Upper lobe of right lung (tissue), 1 donor: ENCODE measurements at regions not wholly inside any gene's neighbourhood (a gene's known extent, or its start where the extent isn't known, plus 50 kb on each side); places are given as distances from the start of the nearest gene placed in this dataset.

Experiments
- ATAC-seq: fragments of 200-7000 bp; cut with Tn5 transposase; one replicate; pipeline ENCODE4 v1.9.1; 2020; ENCODE audit warnings: mild to moderate bottlenecking, moderate library complexity
- DNase-seq: peaks from one replicate; pipeline ENCODE4 v3.0.0-alpha.2; 2020
- H3K27ac ChIP-seq: fragments of 200-600 bp; one replicate; pipeline ENCODE4 v1.8.0; 2022
- H3K27me3 ChIP-seq: fragments of 200-600 bp; one replicate; pipeline ENCODE4 v1.8.0; 2022; ENCODE audit warnings: mild to moderate bottlenecking
- H3K36me3 ChIP-seq: fragments of 200-600 bp; one replicate; pipeline ENCODE4 v1.8.0; 2022
- H3K4me1 ChIP-seq: fragments of 200-600 bp; one replicate; pipeline ENCODE4 v1.8.0; 2022
- H3K4me3 ChIP-seq: fragments of 200-600 bp; one replicate; pipeline ENCODE4 v1.8.0; 2022; ENCODE audit warnings: mild to moderate bottlenecking
- H3K9me3 ChIP-seq: fragments of 200-600 bp; one replicate; pipeline ENCODE4 v1.8.0; 2022
- CTCF ChIP-seq: fragments of 200-600 bp; IDR thresholded peaks from one replicate; pipeline ENCODE4 v1.8.0; 2022; ENCODE audit warnings: antibody characterized with exemption
- intact Hi-C: fragments of 100-400 bp; cut with DNase I; formaldehyde crosslinking; loops from one replicate; pipeline ENCODE4 v1.11.0; 2022
- donor health status: DM: no; HTN: yes; CAD: no; lungs with severe emphysema.

- ATAC-seq, result no peak
Measured at GRCh38 chr1:83016354-83016849, 982.5 kb downstream of the TTLL7 start.

GRCh38 chr1:83015163-83015562 is 983.8 kb downstream of the TTLL7 start:
- no peaks in the 10 kb centered on the region for H3K9me3 ChIP-seq
- no peaks in the 10 kb centered on the region for H3K36me3 ChIP-seq
- no peak overlapping the region for H3K4me3 ChIP-seq
- no peaks in the 10 kb centered on the region for H3K4me1 ChIP-seq
- TF ChIP-seq CTCF, result no peak
- no peak for DNase-seq
- no peaks in the 10 kb centered on the region for H3K27me3 ChIP-seq
- H3K27ac ChIP-seq, result no peak overlapping the region
- ATAC-seq, result no peak
- intact Hi-C loops, result no loop called here

More at GRCh38 chr1:83016354-83016849, 982.5 kb downstream of the TTLL7 start:
- H3K9me3 ChIP-seq, result no peaks in the 10 kb centered on the region
- no peak for DNase-seq
- H3K4me3 ChIP-seq, result no peak overlapping the region
- H3K27ac ChIP-seq, result no peak overlapping the region
- intact Hi-C loops, result no loop called here
- no peaks in the 10 kb centered on the region for H3K36me3 ChIP-seq
- no peak for TF ChIP-seq CTCF
- no peaks in the 10 kb centered on the region for H3K27me3 ChIP-seq
- H3K4me1 ChIP-seq, result no peaks in the 10 kb centered on the region

DNA sequence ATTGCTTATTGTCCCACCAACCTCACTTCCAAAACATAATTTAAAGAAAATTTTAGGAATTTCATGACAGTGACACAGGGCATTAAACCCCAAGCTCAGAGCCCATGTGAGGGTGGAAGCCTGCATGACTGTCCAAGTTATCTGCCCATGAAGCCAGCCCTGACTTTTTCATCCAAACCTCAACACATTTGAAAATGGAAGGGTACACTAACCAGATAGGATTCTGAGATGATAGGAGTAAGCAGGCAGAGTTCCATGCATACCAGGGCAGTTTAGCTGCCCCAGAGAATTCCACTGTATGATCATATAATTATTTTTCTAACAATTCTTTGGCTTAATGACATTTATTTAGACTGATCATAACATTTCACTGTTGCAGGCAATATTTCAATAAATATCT is 986.0 kb downstream of the TTLL7 start:
- Histone ChIP-seq H3K4me1 (no peaks in the 10 kb centered on the region), H3K4me3 (no peak overlapping the region), H3K27ac (no peak overlapping the region), H3K36me3 (no peaks in the 10 kb centered on the region), H3K9me3 (no peaks in the 10 kb centered on the region), H3K27me3 (no peaks in the 10 kb centered on the region)
- ATAC-seq (no peak), DNase-seq (no peak)
- intact Hi-C loops, result no loop called here
- TF ChIP-seq CTCF, result no peak

GRCh38 chr1:83011265-83011664 is 987.7 kb downstream of the TTLL7 start:
- Histone ChIP-seq H3K27me3 (no peaks in the 10 kb centered on the region), H3K27ac (no peak overlapping the region), H3K36me3 (no peaks in the 10 kb centered on the region), H3K9me3 (no peaks in the 10 kb centered on the region), H3K4me1 (no peaks in the 10 kb centered on the region), H3K4me3 (no peak overlapping the region)
- intact Hi-C loops, result no loop called here
- no peak for ATAC-seq
- no peak for DNase-seq
- TF ChIP-seq CTCF, result no peak

DNA sequence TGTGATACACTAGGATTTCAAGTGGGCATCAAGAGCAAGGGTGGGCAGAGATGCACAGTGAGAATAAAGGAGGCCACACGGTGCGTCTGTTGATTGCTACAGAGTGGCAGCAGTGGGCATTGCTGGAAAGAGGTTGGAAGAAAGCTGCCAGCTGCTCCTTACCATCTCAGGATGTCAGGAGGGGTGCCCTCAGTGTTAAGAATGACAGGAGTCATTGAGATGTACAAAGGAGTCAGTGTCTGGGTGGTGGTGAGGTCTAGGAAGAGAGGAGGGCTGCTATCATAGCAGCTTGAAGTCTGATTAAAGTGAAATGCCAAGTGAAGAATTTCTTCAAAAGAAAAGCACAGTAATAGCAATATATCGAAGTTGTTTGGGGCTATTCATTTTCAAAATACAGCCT is 992.7 kb downstream of the TTLL7 start:
- ATAC-seq (no peak), DNase-seq (no peak)
- no peaks in the 10 kb centered on the region for H3K4me1 ChIP-seq
- intact Hi-C loops, result no loop called here
- no peaks in the 10 kb centered on the region for H3K9me3 ChIP-seq
- no peaks in the 10 kb centered on the region for H3K36me3 ChIP-seq
- no peak for TF ChIP-seq CTCF
- H3K27me3 ChIP-seq, result no peaks in the 10 kb centered on the region
- no peak overlapping the region for H3K4me3 ChIP-seq
- H3K27ac ChIP-seq, result no peak overlapping the region

GRCh38 chr1:83000286-83000685 is 998.6 kb downstream of the TTLL7 start:
- no peaks in the 10 kb centered on the region for H3K9me3 ChIP-seq
- H3K4me3 ChIP-seq, result no peak overlapping the region
- ATAC-seq (no peak), DNase-seq (no peak)
- TF ChIP-seq CTCF, result no peak
- H3K36me3 ChIP-seq, result no peaks in the 10 kb centered on the region
- H3K4me1 ChIP-seq, result no peaks in the 10 kb centered on the region
- no peaks in the 10 kb centered on the region for H3K27me3 ChIP-seq
- no peak overlapping the region for H3K27ac ChIP-seq
- intact Hi-C loops, result no loop called here
